ENCODE measurements at regions not wholly inside any gene's neighbourhood (a gene's known extent, or its start where the extent isn't known, plus 50 kb on each side); places are given as distances from the start of the nearest gene placed in this dataset.

GRCh38 chr3:151943539-151943938, 70.1 kb downstream of the SUCNR1 start:
- no peak for TF ChIP-seq CTCF (IDR thresholded peaks at IDR 0.05)
- TF ChIP-seq POLR2A (IDR thresholded peaks at IDR 0.05) = no peak
